ENCODE measurements at regions not wholly inside any gene's neighbourhood (a gene's known extent, or its start where the extent isn't known, plus 50 kb on each side); places are given as distances from the start of the nearest gene placed in this dataset.

- TF ChIP-seq SPI1 (IDR thresholded peaks at IDR 0.05; ENCODE audit: low read depth, low read length) (no peak), POLR2AphosphoS5 (IDR thresholded peaks at IDR 0.05; ENCODE audit: low read depth, low read length) (no peak), PAX5 (IDR thresholded peaks at IDR 0.05; ENCODE audit: insufficient read depth, low read length, severe bottlenecking) (no peak), TAF1 (IDR thresholded peaks at IDR 0.05; ENCODE audit: low read depth, low read length) (no peak), POU2F2 (IDR thresholded peaks at IDR 0.05; ENCODE audit: low read depth, low read length) (no peak), POLR2A (IDR thresholded peaks at IDR 0.05; ENCODE audit: low read depth, low read length) (no peak)
- FAIRE-seq (no peak), DNase-seq (ENCODE audit: insufficient read length, low spot score) (no peak)
These were observed 346.7 kb downstream of the CDH26 start for GRCh38 chr20:60304931-60305330.

GRCh38 chr20:60306105-60306504, 347.9 kb downstream of the CDH26 start:
- TF ChIP-seq POLR2A (IDR thresholded peaks at IDR 0.05; ENCODE audit: low read depth, low read length) (no peak), POU2F2 (IDR thresholded peaks at IDR 0.05; ENCODE audit: low read depth, low read length) (no peak), POLR2AphosphoS5 (IDR thresholded peaks at IDR 0.05; ENCODE audit: low read depth, low read length) (no peak), TAF1 (IDR thresholded peaks at IDR 0.05; ENCODE audit: low read depth, low read length) (no peak), SPI1 (IDR thresholded peaks at IDR 0.05; ENCODE audit: low read depth, low read length) (no peak), PAX5 (IDR thresholded peaks at IDR 0.05; ENCODE audit: insufficient read depth, low read length, severe bottlenecking) (no peak)
- DNase-seq (ENCODE audit: insufficient read length, low spot score) (no peak), FAIRE-seq (no peak)

GRCh38 chr20:60306551-60306950, 348.3 kb downstream of the CDH26 start:
- FAIRE-seq (no peak), DNase-seq (ENCODE audit: insufficient read length, low spot score) (no peak)
- TF ChIP-seq POU2F2 (IDR thresholded peaks at IDR 0.05; ENCODE audit: low read depth, low read length): no peak
- TF ChIP-seq POLR2AphosphoS5 (IDR thresholded peaks at IDR 0.05; ENCODE audit: low read depth, low read length): no peak
- no peak for TF ChIP-seq SPI1 (IDR thresholded peaks at IDR 0.05; ENCODE audit: low read depth, low read length)
- TF ChIP-seq PAX5 (IDR thresholded peaks at IDR 0.05; ENCODE audit: insufficient read depth, low read length, severe bottlenecking): no peak
- TF ChIP-seq POLR2A (IDR thresholded peaks at IDR 0.05; ENCODE audit: low read depth, low read length): no peak
- TF ChIP-seq TAF1 (IDR thresholded peaks at IDR 0.05; ENCODE audit: low read depth, low read length): no peak

- no peak for DNase-seq (ENCODE audit: insufficient read length, low spot score)
- no peak for FAIRE-seq
- TF ChIP-seq POLR2A (IDR thresholded peaks at IDR 0.05; ENCODE audit: low read depth, low read length) (no peak), POU2F2 (IDR thresholded peaks at IDR 0.05; ENCODE audit: low read depth, low read length) (no peak), SPI1 (IDR thresholded peaks at IDR 0.05; ENCODE audit: low read depth, low read length) (no peak), POLR2AphosphoS5 (IDR thresholded peaks at IDR 0.05; ENCODE audit: low read depth, low read length) (no peak), TAF1 (IDR thresholded peaks at IDR 0.05; ENCODE audit: low read depth, low read length) (no peak), PAX5 (IDR thresholded peaks at IDR 0.05; ENCODE audit: insufficient read depth, low read length, severe bottlenecking) (no peak)
These were observed 352.5 kb downstream of the CDH26 start for GRCh38 chr20:60310560-60311349.

- no peak for DNase-seq (ENCODE audit: insufficient read length, low spot score)
- TF ChIP-seq POLR2A (IDR thresholded peaks at IDR 0.05; ENCODE audit: low read depth, low read length): no peak
- no peak for TF ChIP-seq POU2F2 (IDR thresholded peaks at IDR 0.05; ENCODE audit: low read depth, low read length)
- no peak for TF ChIP-seq TAF1 (IDR thresholded peaks at IDR 0.05; ENCODE audit: low read depth, low read length)
- no peak for TF ChIP-seq PAX5 (IDR thresholded peaks at IDR 0.05; ENCODE audit: insufficient read depth, low read length, severe bottlenecking)
- TF ChIP-seq SPI1 (IDR thresholded peaks at IDR 0.05; ENCODE audit: low read depth, low read length): no peak
- TF ChIP-seq POLR2AphosphoS5 (IDR thresholded peaks at IDR 0.05; ENCODE audit: low read depth, low read length): no peak
- no peak for FAIRE-seq
These were observed 355.0 kb downstream of the CDH26 start for GRCh38 chr20:60313191-60313590.

- TF ChIP-seq POLR2A (IDR thresholded peaks at IDR 0.05; ENCODE audit: low read depth, low read length) (no peak), TAF1 (IDR thresholded peaks at IDR 0.05; ENCODE audit: low read depth, low read length) (no peak)
- FAIRE-seq (no peak), DNase-seq (ENCODE audit: insufficient read length, low spot score) (no peak)
These were observed 355.4 kb downstream of the CDH26 start for GRCh38 chr20:60313614-60314013.

GRCh38 chr20:60314727-60315126, 356.5 kb downstream of the CDH26 start:
- no peak for FAIRE-seq
- DNase-seq (ENCODE audit: insufficient read length, low spot score): no peak
- TF ChIP-seq SPI1 (IDR thresholded peaks at IDR 0.05; ENCODE audit: low read depth, low read length) (no peak), PAX5 (IDR thresholded peaks at IDR 0.05; ENCODE audit: insufficient read depth, low read length, severe bottlenecking) (no peak), TAF1 (IDR thresholded peaks at IDR 0.05; ENCODE audit: low read depth, low read length) (no peak)

GRCh38 chr20:60316476-60317158, 358.4 kb downstream of the CDH26 start:
- TF ChIP-seq POLR2AphosphoS5 (IDR thresholded peaks at IDR 0.05; ENCODE audit: low read depth, low read length) (no peak), TAF1 (IDR thresholded peaks at IDR 0.05; ENCODE audit: low read depth, low read length) (no peak), POU2F2 (IDR thresholded peaks at IDR 0.05; ENCODE audit: low read depth, low read length) (no peak), SPI1 (IDR thresholded peaks at IDR 0.05; ENCODE audit: low read depth, low read length) (no peak), POLR2A (IDR thresholded peaks at IDR 0.05; ENCODE audit: low read depth, low read length) (no peak), PAX5 (IDR thresholded peaks at IDR 0.05; ENCODE audit: insufficient read depth, low read length, severe bottlenecking) (no peak)
- no peak for DNase-seq (ENCODE audit: insufficient read length, low spot score)
- no peak for FAIRE-seq

- FAIRE-seq (no peak), DNase-seq (ENCODE audit: insufficient read length, low spot score) (no peak)
- TF ChIP-seq TAF1 (IDR thresholded peaks at IDR 0.05; ENCODE audit: low read depth, low read length): no peak
- TF ChIP-seq SPI1 (IDR thresholded peaks at IDR 0.05; ENCODE audit: low read depth, low read length): no peak
- TF ChIP-seq PAX5 (IDR thresholded peaks at IDR 0.05; ENCODE audit: insufficient read depth, low read length, severe bottlenecking): no peak
- TF ChIP-seq POLR2AphosphoS5 (IDR thresholded peaks at IDR 0.05; ENCODE audit: low read depth, low read length): no peak
- no peak for TF ChIP-seq POLR2A (IDR thresholded peaks at IDR 0.05; ENCODE audit: low read depth, low read length)
- TF ChIP-seq POU2F2 (IDR thresholded peaks at IDR 0.05; ENCODE audit: low read depth, low read length): no peak
These were observed 359.2 kb downstream of the CDH26 start for GRCh38 chr20:60317401-60317800.

Measured in GM12891 (cell line).